Endothelial cell of umbilical vein (primary cell): ENCODE measurements at regions not wholly inside any gene's neighbourhood (a gene's known extent, or its start where the extent isn't known, plus 50 kb on each side); places are given as distances from the start of the nearest gene placed in this dataset.

Source experiments
- BruUV-seq: library from RNA; stranded (reverse); fragments of 400-500 nt; replicated peaks from 2 replicates; lab custom pipeline; 2021; lab: Mats Ljungman, UMichigan
- CTCF ChIA-PET: fragments of 300-600, 350-600 bp; sonication (Branson Sonifier 250); formaldehyde crosslinking; loops from one replicate; lab custom pipeline; 2021; ENCODE audit warnings: antibody characterized with exemption, inconsistent platforms; lab: Charles Lee
- POLR2A ChIA-PET: fragments of 300-600, 350-600 bp; sonication (Branson Sonifier 250); formaldehyde crosslinking; loops from one replicate; lab custom pipeline; 2021; ENCODE audit warnings: antibody characterized with exemption, inconsistent platforms; lab: Charles Lee
- DNase-seq: peaks from one replicate; pipeline ENCODE4 v3.0.0-alpha.2; 2011; ENCODE audit warnings: low read depth, low spot score
- FAIRE-seq: peaks from 2 replicates; lab custom pipeline; 2011; peaks lifted over from hg19 to GRCh38; lab: Jason Lieb, UNC
- H2AFZ ChIP-seq: 2 replicates; pipeline ENCODE4 v1.6.0; 2012; ENCODE audit warnings: low read depth, low read length, control low read depth, inconsistent platforms
- H3K27ac ChIP-seq: 2 replicates; pipeline ENCODE4 v1.5.1; 2011; ENCODE audit warnings: low read depth, mild to moderate bottlenecking, control low read depth, low read length, moderate library complexity; ENCODE audit not compliant: insufficient read depth
- H3K27me3 ChIP-seq, 2 experiments: 2 replicates each; pipeline versions ENCODE4 v1.6.0 to v1.6.1; 2011; ENCODE audit warnings: low read length in 2 of 2, mixed read lengths in 1 of 2; ENCODE audit not compliant: control insufficient read depth in 2 of 2, insufficient read depth in 2 of 2
- H3K36me3 ChIP-seq, 2 experiments: 2 replicates in 1 of 2; 3 replicates in 1 of 2; pipeline ENCODE4 v1.5.1; 2011; ENCODE audit warnings: low read length in 2 of 2, mild to moderate bottlenecking in 1 of 2, moderate library complexity in 1 of 2; ENCODE audit not compliant: control insufficient read depth in 2 of 2, insufficient read depth in 2 of 2; ENCODE audit errors: extremely low read depth in 1 of 2
- H3K4me1 ChIP-seq: 3 replicates; pipeline ENCODE4 v1.5.1; 2011; ENCODE audit warnings: mild to moderate bottlenecking, low read length; ENCODE audit not compliant: control insufficient read depth, insufficient read depth; ENCODE audit errors: extremely low read depth
- H3K4me2 ChIP-seq: 2 replicates; pipeline ENCODE4 v1.6.1; 2011; ENCODE audit warnings: low read length, control low read depth, mixed read lengths; ENCODE audit not compliant: insufficient read depth
- H3K4me3 ChIP-seq, 3 experiments: fragments of 200-600 bp in 1 of 3; sonication (generic), shearing (Covaris generic) in 1 of 3; replicated peaks in 1 of 3; 2 replicates each; pipeline ENCODE4 v1.5.1; 2011 to 2016; ENCODE audit warnings: control low read depth in 3 of 3, low read length in 3 of 3, mild to moderate bottlenecking in 2 of 3, inconsistent platforms in 1 of 3, low read depth in 1 of 3, moderate library complexity in 1 of 3; ENCODE audit not compliant: insufficient read depth in 1 of 3
- H3K79me2 ChIP-seq: 2 replicates; pipeline ENCODE4 v1.6.0; 2012; ENCODE audit warnings: low read length, inconsistent platforms; ENCODE audit not compliant: control insufficient read depth, insufficient read depth
- H3K9ac ChIP-seq: replicated peaks from 2 replicates; pipeline ENCODE3; 2011; ENCODE audit warnings: low read length, control low read depth; ENCODE audit not compliant: insufficient read depth; ENCODE audit errors: extremely low read depth
- H3K9me1 ChIP-seq: replicated peaks from 3 replicates; pipeline ENCODE4 v1.6.0; 2011; ENCODE audit warnings: mild to moderate bottlenecking, low read length; ENCODE audit not compliant: control insufficient read depth, insufficient read depth; ENCODE audit errors: extremely low read depth
- H3K9me3 ChIP-seq: replicated peaks from 2 replicates; pipeline ENCODE4 v1.5.1; 2012; ENCODE audit warnings: low read length, inconsistent platforms; ENCODE audit not compliant: control insufficient read depth, insufficient read depth
- H4K20me1 ChIP-seq: replicated peaks from 2 replicates; pipeline ENCODE3; 2011; ENCODE audit warnings: mild to moderate bottlenecking, low read length; ENCODE audit not compliant: control insufficient read depth, insufficient read depth; ENCODE audit errors: extremely low read depth
- CTCF ChIP-seq, 2 donors: IDR thresholded peaks; 1 replicate in 1 of 2; 2 replicates in 1 of 2; pipeline ENCODE4 v1.5.1; 2011; ENCODE audit warnings: low read length in 2 of 2, mild to moderate bottlenecking in 2 of 2, moderate library complexity in 2 of 2, control low read depth in 1 of 2, inconsistent platforms in 1 of 2, low read depth in 1 of 2; ENCODE audit not compliant: insufficient read depth in 1 of 2; ENCODE audit errors: extremely low read depth in 1 of 2
- EZH2 ChIP-seq: IDR thresholded peaks from 2 replicates; pipeline ENCODE4 v1.6.1; 2012; ENCODE audit warnings: borderline replicate concordance, low read depth, mild to moderate bottlenecking, moderate library complexity, low read length, inconsistent platforms; ENCODE audit not compliant: severe bottlenecking
- FOS ChIP-seq: IDR thresholded peaks from 2 replicates; pipeline ENCODE4 v1.6.1; 2011; ENCODE audit warnings: mild to moderate bottlenecking, low read length, moderate library complexity, borderline replicate concordance; ENCODE audit not compliant: insufficient read depth
- GATA2 ChIP-seq: IDR thresholded peaks from 2 replicates; pipeline ENCODE4 v1.7.0; 2011; ENCODE audit warnings: low read depth, mild to moderate bottlenecking, moderate library complexity, mixed read lengths, low read length; ENCODE audit not compliant: insufficient read length, insufficient read depth
- JUN ChIP-seq: IDR thresholded peaks from 2 replicates; pipeline ENCODE4 v1.6.1; 2011; ENCODE audit warnings: borderline replicate concordance, low read depth; ENCODE audit not compliant: insufficient read length, insufficient read depth
- MAX ChIP-seq: IDR thresholded peaks from 2 replicates; pipeline ENCODE4 v1.6.1; 2011; ENCODE audit not compliant: insufficient read depth, insufficient read length
- MYC ChIP-seq: IDR thresholded peaks from one replicate; pipeline ENCODE4 v1.6.1; 2011; ENCODE audit warnings: mild to moderate bottlenecking, low read depth, low read length
- POLR2A ChIP-seq: IDR thresholded peaks from 2 replicates; pipeline ENCODE4 v1.6.1; 2012; ENCODE audit warnings: low read depth, mild to moderate bottlenecking, control low read depth, low read length
- POLR2AphosphoS5 ChIP-seq: IDR thresholded peaks from 2 replicates; pipeline ENCODE4 v1.6.1; 2012; ENCODE audit warnings: low read depth, mild to moderate bottlenecking, control low read depth, low read length, moderate library complexity; ENCODE audit not compliant: insufficient read depth
- dilution Hi-C: fragments of 300-500 bp; cut with MboI; formaldehyde crosslinking; loops from one replicate; pipeline ENCODE4 v1.15.0; 2019; ENCODE audit warnings: low sequenced_read_pairs; ENCODE audit not compliant: extremely low pct_ligation_motif_present
- intact Hi-C: fragments of 100-400 bp; cut with micrococcal nuclease; formaldehyde crosslinking; loops from one replicate; pipeline ENCODE4 v1.10.0; 2022

- CTCF ChIA-PET = no interaction called here
- H3K27ac ChIP-seq = no peak overlapping the region
- no peaks in the 10 kb centered on the region for H3K9me1 ChIP-seq
- no TSS peak for BruUV-seq
- H2AFZ ChIP-seq = no peak overlapping the region
- no peak for TF ChIP-seq EZH2
- TF ChIP-seq JUN = no peak
- no peak for TF ChIP-seq GATA2
- no peak for TF ChIP-seq POLR2A
- no peak for TF ChIP-seq POLR2AphosphoS5
- no peak for TF ChIP-seq CTCF (IDR thresholded peaks at IDR 0.05; ENCODE audit: extremely low read depth in 1 of 2, insufficient read depth in 1 of 2, low read depth in 1 of 2, low read length in 2 of 2)
- TF ChIP-seq MYC = no peak
- no peak for TF ChIP-seq FOS
- no peak for TF ChIP-seq MAX
- H3K4me3 ChIP-seq = no peak overlapping the region
- H4K20me1 ChIP-seq = no peaks in the 10 kb centered on the region
- no peak for DNase-seq
- dilution Hi-C loops (no loop called here), intact Hi-C loops (no loop called here)
- peaks cover 2% of the 10 kb centered on the region for H3K9me3 ChIP-seq
- FAIRE-seq = no peak
- no peaks in the 10 kb centered on the region for H3K4me1 ChIP-seq
- H3K4me2 ChIP-seq = no peak overlapping the region
- H3K79me2 ChIP-seq = no peaks in the 10 kb centered on the region
- POLR2A ChIA-PET = no interaction called here
- H3K27me3 ChIP-seq = no peaks in the 10 kb centered on the region
- no peaks in the 10 kb centered on the region for H3K36me3 ChIP-seq
- no peak overlapping the region for H3K9ac ChIP-seq
Observed at GRCh38 chr16:61391896-61392295, 644.3 kb downstream of the CDH8 start.
